ENCODE measurements at regions not wholly inside any gene's neighbourhood (a gene's known extent, or its start where the extent isn't known, plus 50 kb on each side); places are given as distances from the start of the nearest gene placed in this dataset.

- Histone ChIP-seq H3K79me2 (ENCODE audit: control insufficient read depth, insufficient read depth, low read length) (no peaks in the 10 kb centered on the region), H3K27me3 (ENCODE audit: control insufficient read depth, insufficient read depth, low read length) (no peaks in the 10 kb centered on the region), H3K4me2 (ENCODE audit: extremely low read depth, insufficient read depth, low read length) (no peak overlapping the region), H4K20me1 (ENCODE audit: control insufficient read depth, extremely low read depth, insufficient read depth, low read length) (no peaks in the 10 kb centered on the region), H3K9ac (ENCODE audit: insufficient read depth, low read length) (no peak overlapping the region), H3K27ac (ENCODE audit: insufficient read depth, low read length) (peak overlapping the region; percentile 18), H3K4me1 (ENCODE audit: control insufficient read depth, extremely low read depth, insufficient read depth, low read length) (peaks cover 26% of the 10 kb centered on the region), H3K4me3 (replicated peaks in 1 of 4; ENCODE audit: control extremely low read depth in 1 of 4, insufficient read depth in 1 of 4, low read depth in 3 of 4, low read length in 4 of 4) (no peak overlapping the region), H3K36me3 (ENCODE audit: control insufficient read depth, insufficient read depth, low read length) (no peaks in the 10 kb centered on the region), H3K9me3 (ENCODE audit: control insufficient read depth, insufficient read depth, low read depth, low read length) (no peaks in the 10 kb centered on the region), H2AFZ (ENCODE audit: low read length) (no peak overlapping the region)
- DNase-seq (ENCODE audit: low read depth in 2 of 2): no peak
- TF ChIP-seq EZH2 (IDR thresholded peaks at IDR 0.05; ENCODE audit: low read length, missing control alignments) (no peak), CTCF (conservative IDR thresholded peaks at IDR 0.05 in 1 of 2, IDR thresholded peaks at IDR 0.05 in 1 of 2; ENCODE audit: low read depth in 1 of 2, low read length in 2 of 2) (no peak)
Measured at GRCh38 chr3:170711786-170712185, 125.9 kb upstream of the SLC7A14 start.

- TF ChIP-seq CTCF (conservative IDR thresholded peaks at IDR 0.05 in 1 of 2, IDR thresholded peaks at IDR 0.05 in 1 of 2; ENCODE audit: low read depth in 1 of 2, low read length in 2 of 2): no peak
- no peak for TF ChIP-seq EZH2 (IDR thresholded peaks at IDR 0.05; ENCODE audit: low read length, missing control alignments)
- peak overlapping the region; percentile 74 for H3K27ac ChIP-seq (ENCODE audit: insufficient read depth, low read length)
- H3K4me1 ChIP-seq (ENCODE audit: control insufficient read depth, extremely low read depth, insufficient read depth, low read length): peaks cover 24% of the 10 kb centered on the region
- no peaks in the 10 kb centered on the region for H4K20me1 ChIP-seq (ENCODE audit: control insufficient read depth, extremely low read depth, insufficient read depth, low read length)
- no peaks in the 10 kb centered on the region for H3K27me3 ChIP-seq (ENCODE audit: control insufficient read depth, insufficient read depth, low read length)
- peak; percentile 72 to 95 for DNase-seq (ENCODE audit: low read depth in 2 of 2)
- H2AFZ ChIP-seq (ENCODE audit: low read length): no peak overlapping the region
- peak overlapping the region; percentile 52 for H3K4me2 ChIP-seq (ENCODE audit: extremely low read depth, insufficient read depth, low read length)
- H3K9ac ChIP-seq (ENCODE audit: insufficient read depth, low read length): no peak overlapping the region
- H3K79me2 ChIP-seq (ENCODE audit: control insufficient read depth, insufficient read depth, low read length): no peaks in the 10 kb centered on the region
- no peaks in the 10 kb centered on the region for H3K9me3 ChIP-seq (ENCODE audit: control insufficient read depth, insufficient read depth, low read depth, low read length)
- H3K4me3 ChIP-seq (replicated peaks in 1 of 4; ENCODE audit: control extremely low read depth in 1 of 4, insufficient read depth in 1 of 4, low read depth in 3 of 4, low read length in 4 of 4): no peak overlapping the region
- no peaks in the 10 kb centered on the region for H3K36me3 ChIP-seq (ENCODE audit: control insufficient read depth, insufficient read depth, low read length)
Measured at GRCh38 chr3:170709046-170709445, 123.2 kb upstream of the SLC7A14 start.

GRCh38 chr3:170707899-170708298, 122.0 kb upstream of the SLC7A14 start:
- H3K4me3 ChIP-seq (replicated peaks in 1 of 4; ENCODE audit: control extremely low read depth in 1 of 4, insufficient read depth in 1 of 4, low read depth in 3 of 4, low read length in 4 of 4): no peak overlapping the region
- no peak overlapping the region for H3K9ac ChIP-seq (ENCODE audit: insufficient read depth, low read length)
- H3K4me2 ChIP-seq (ENCODE audit: extremely low read depth, insufficient read depth, low read length): no peak overlapping the region
- H4K20me1 ChIP-seq (ENCODE audit: control insufficient read depth, extremely low read depth, insufficient read depth, low read length): no peaks in the 10 kb centered on the region
- peak overlapping the region; percentile 43 for H3K27ac ChIP-seq (ENCODE audit: insufficient read depth, low read length)
- H3K36me3 ChIP-seq (ENCODE audit: control insufficient read depth, insufficient read depth, low read length): no peaks in the 10 kb centered on the region
- H2AFZ ChIP-seq (ENCODE audit: low read length): no peak overlapping the region
- H3K79me2 ChIP-seq (ENCODE audit: control insufficient read depth, insufficient read depth, low read length): no peaks in the 10 kb centered on the region
- TF ChIP-seq EZH2 (IDR thresholded peaks at IDR 0.05; ENCODE audit: low read length, missing control alignments) (no peak), CTCF (conservative IDR thresholded peaks at IDR 0.05 in 1 of 2, IDR thresholded peaks at IDR 0.05 in 1 of 2; ENCODE audit: low read depth in 1 of 2, low read length in 2 of 2) (no peak)
- DNase-seq (ENCODE audit: low read depth in 2 of 2): no peak
- no peaks in the 10 kb centered on the region for H3K27me3 ChIP-seq (ENCODE audit: control insufficient read depth, insufficient read depth, low read length)
- no peaks in the 10 kb centered on the region for H3K9me3 ChIP-seq (ENCODE audit: control insufficient read depth, insufficient read depth, low read depth, low read length)
- peaks cover 22% of the 10 kb centered on the region for H3K4me1 ChIP-seq (ENCODE audit: control insufficient read depth, extremely low read depth, insufficient read depth, low read length)
